MM.1S (cell line): ENCODE measurements at regions not wholly inside any gene's neighbourhood (a gene's known extent, or its start where the extent isn't known, plus 50 kb on each side); places are given as distances from the start of the nearest gene placed in this dataset.

Source experiments
- DNase-seq: peaks from one replicate; pipeline ENCODE4 v3.0.0-alpha.2; 2015
- H2AFZ ChIP-seq: fragments of 300-600 bp; sonication (generic); 2 replicates; pipeline ENCODE4 v1.6.0; 2016; ENCODE audit warnings: antibody characterized with exemption, low read length
- H3F3A ChIP-seq: fragments of 300-600 bp; sonication (generic); 2 replicates; pipeline ENCODE4 v1.6.1; 2016; ENCODE audit warnings: mild to moderate bottlenecking, antibody characterized with exemption, low read length, moderate library complexity, mixed read lengths; ENCODE audit not compliant: insufficient read depth
- H3K27ac ChIP-seq: fragments of 300-600 bp; sonication (generic); 2 replicates; pipeline ENCODE4 v1.5.1; 2016; ENCODE audit warnings: mild to moderate bottlenecking, low read length
- H3K27me3 ChIP-seq: fragments of 300-600 bp; sonication (generic); replicated peaks from 2 replicates; pipeline ENCODE4 v1.6.0; 2016; ENCODE audit warnings: low read length; ENCODE audit not compliant: insufficient read depth
- H3K36me3 ChIP-seq: fragments of 300-600 bp; sonication (generic); replicated peaks from 2 replicates; pipeline ENCODE4 v1.6.1; 2016; ENCODE audit warnings: mild to moderate bottlenecking, low read length, mixed read lengths; ENCODE audit not compliant: insufficient read depth
- H3K4me1 ChIP-seq: fragments of 300-600 bp; sonication (generic); 2 replicates; pipeline ENCODE4 v1.6.1; 2016; ENCODE audit warnings: low read length, mixed read lengths
- H3K4me2 ChIP-seq: fragments of 300-600 bp; sonication (generic); 2 replicates; pipeline ENCODE4 v1.6.0; 2016; ENCODE audit warnings: low read depth, low read length
- H3K4me3 ChIP-seq: fragments of 300-600 bp; sonication (generic); 2 replicates; pipeline ENCODE4 v1.5.1; 2016; ENCODE audit warnings: low read length, mixed read lengths
- H3K79me2 ChIP-seq: fragments of 300-600 bp; sonication (generic); 2 replicates; pipeline ENCODE4 v1.6.1; 2016; ENCODE audit warnings: mixed run types, low read length, mixed read lengths
- H3K9ac ChIP-seq: fragments of 300-600 bp; sonication (generic); 2 replicates; pipeline ENCODE4 v1.6.1; 2016; ENCODE audit warnings: low read length, mixed read lengths
- H3K9me2 ChIP-seq: fragments of 300-600 bp; sonication (generic); replicated peaks from 2 replicates; pipeline ENCODE4 v1.6.1; 2016; ENCODE audit warnings: mild to moderate bottlenecking, low read length, mixed read lengths; ENCODE audit not compliant: insufficient read depth
- H3K9me3 ChIP-seq: fragments of 300-600 bp; sonication (generic); replicated peaks from 2 replicates; pipeline ENCODE4 v1.6.1; 2016; ENCODE audit warnings: mild to moderate bottlenecking, low read length, mixed read lengths; ENCODE audit not compliant: insufficient read depth
- H4K20me1 ChIP-seq: fragments of 300-600 bp; sonication (generic); 2 replicates; pipeline ENCODE4 v1.6.1; 2016; ENCODE audit warnings: mild to moderate bottlenecking, low read length, moderate library complexity, mixed read lengths; ENCODE audit not compliant: insufficient read depth
- EZH2 ChIP-seq: fragments of 300-600 bp; sonication (generic); optimal IDR thresholded peaks from 2 replicates; pipeline ENCODE3; 2017; ENCODE audit warnings: low read depth, mild to moderate bottlenecking, antibody characterized with exemption, low read length, mixed read lengths
- EZH2phosphoT487 ChIP-seq: fragments of 300-600 bp; sonication (generic); IDR thresholded peaks from 2 replicates; pipeline ENCODE4 v1.6.1; 2018; ENCODE audit warnings: antibody characterized with exemption, low read length
- TF ChIP-seq, protein P1 (sequence below): fragments of 300-600 bp; sonication (generic); IDR thresholded peaks from 2 replicates; pipeline ENCODE4 v1.5.1; 2016; ENCODE audit warnings: antibody characterized with exemption, low read length, mixed read lengths

GRCh38 chr3:153591561-153592245 is 429.7 kb downstream of the RAP2B start:
- Histone ChIP-seq H3F3A (no peaks in the 10 kb centered on the region), H3K9me3 (no peaks in the 10 kb centered on the region), H3K4me1 (no peaks in the 10 kb centered on the region), H3K9me2 (no peaks in the 10 kb centered on the region), H4K20me1 (no peaks in the 10 kb centered on the region), H3K36me3 (no peaks in the 10 kb centered on the region), H3K27me3 (no peaks in the 10 kb centered on the region), H3K27ac (no peak overlapping the region), H3K4me2 (no peak overlapping the region), H3K9ac (no peak overlapping the region), H2AFZ (no peak overlapping the region), H3K4me3 (no peak overlapping the region), H3K79me2 (no peaks in the 10 kb centered on the region)
- no peak for DNase-seq
- no peak for TF ChIP-seq EZH2phosphoT487
- TF ChIP-seq, protein P1, sequence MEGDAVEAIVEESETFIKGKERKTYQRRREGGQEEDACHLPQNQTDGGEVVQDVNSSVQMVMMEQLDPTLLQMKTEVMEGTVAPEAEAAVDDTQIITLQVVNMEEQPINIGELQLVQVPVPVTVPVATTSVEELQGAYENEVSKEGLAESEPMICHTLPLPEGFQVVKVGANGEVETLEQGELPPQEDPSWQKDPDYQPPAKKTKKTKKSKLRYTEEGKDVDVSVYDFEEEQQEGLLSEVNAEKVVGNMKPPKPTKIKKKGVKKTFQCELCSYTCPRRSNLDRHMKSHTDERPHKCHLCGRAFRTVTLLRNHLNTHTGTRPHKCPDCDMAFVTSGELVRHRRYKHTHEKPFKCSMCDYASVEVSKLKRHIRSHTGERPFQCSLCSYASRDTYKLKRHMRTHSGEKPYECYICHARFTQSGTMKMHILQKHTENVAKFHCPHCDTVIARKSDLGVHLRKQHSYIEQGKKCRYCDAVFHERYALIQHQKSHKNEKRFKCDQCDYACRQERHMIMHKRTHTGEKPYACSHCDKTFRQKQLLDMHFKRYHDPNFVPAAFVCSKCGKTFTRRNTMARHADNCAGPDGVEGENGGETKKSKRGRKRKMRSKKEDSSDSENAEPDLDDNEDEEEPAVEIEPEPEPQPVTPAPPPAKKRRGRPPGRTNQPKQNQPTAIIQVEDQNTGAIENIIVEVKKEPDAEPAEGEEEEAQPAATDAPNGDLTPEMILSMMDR: no peak
- TF ChIP-seq EZH2: no peak

- TF ChIP-seq, protein P1: peak; percentile 98
- no peak for TF ChIP-seq EZH2phosphoT487
- Histone ChIP-seq H2AFZ (no peak overlapping the region), H3K79me2 (no peaks in the 10 kb centered on the region), H3K9me3 (no peaks in the 10 kb centered on the region), H4K20me1 (no peaks in the 10 kb centered on the region), H3F3A (no peaks in the 10 kb centered on the region), H3K4me1 (no peaks in the 10 kb centered on the region), H3K9me2 (no peaks in the 10 kb centered on the region), H3K9ac (no peak overlapping the region), H3K36me3 (no peaks in the 10 kb centered on the region), H3K27ac (no peak overlapping the region), H3K4me3 (no peak overlapping the region), H3K27me3 (no peaks in the 10 kb centered on the region), H3K4me2 (no peak overlapping the region)
- peak; percentile 61 for DNase-seq
Measured at GRCh38 chr3:153595186-153595815, 433.3 kb downstream of the RAP2B start.

GRCh38 chr3:153596401-153596800 is 434.4 kb downstream of the RAP2B start:
- no peaks in the 10 kb centered on the region for H3K79me2 ChIP-seq
- no peak for TF ChIP-seq EZH2phosphoT487
- TF ChIP-seq, protein P1: no peak
- no peak for TF ChIP-seq EZH2
- no peak overlapping the region for H2AFZ ChIP-seq
- no peak overlapping the region for H3K27ac ChIP-seq
- no peak overlapping the region for H3K4me2 ChIP-seq
- no peak overlapping the region for H3K4me3 ChIP-seq
- H3K4me1 ChIP-seq: no peaks in the 10 kb centered on the region
- H4K20me1 ChIP-seq: no peaks in the 10 kb centered on the region
- H3K9ac ChIP-seq: no peak overlapping the region
- H3F3A ChIP-seq: no peaks in the 10 kb centered on the region
- no peaks in the 10 kb centered on the region for H3K9me2 ChIP-seq
- no peak for DNase-seq
- H3K36me3 ChIP-seq: no peaks in the 10 kb centered on the region
- no peaks in the 10 kb centered on the region for H3K27me3 ChIP-seq
- no peaks in the 10 kb centered on the region for H3K9me3 ChIP-seq
